Stimulated activated CD8-positive, alpha-beta memory T cell treated with anti-CD3 and anti-CD28 coated beads, Interleukin-12 subunit alpha, Interleukin-12 subunit beta, amount 100 ng/mL, for 4 hours (primary cell): ENCODE measurements at regions not wholly inside any gene's neighbourhood (a gene's known extent, or its start where the extent isn't known, plus 50 kb on each side); places are given as distances from the start of the nearest gene placed in this dataset.

Experiments
- DNase-seq: peaks from one replicate; pipeline ENCODE4 v3.0.0-alpha.2; 2020; ENCODE audit warnings: low read depth

DNA sequence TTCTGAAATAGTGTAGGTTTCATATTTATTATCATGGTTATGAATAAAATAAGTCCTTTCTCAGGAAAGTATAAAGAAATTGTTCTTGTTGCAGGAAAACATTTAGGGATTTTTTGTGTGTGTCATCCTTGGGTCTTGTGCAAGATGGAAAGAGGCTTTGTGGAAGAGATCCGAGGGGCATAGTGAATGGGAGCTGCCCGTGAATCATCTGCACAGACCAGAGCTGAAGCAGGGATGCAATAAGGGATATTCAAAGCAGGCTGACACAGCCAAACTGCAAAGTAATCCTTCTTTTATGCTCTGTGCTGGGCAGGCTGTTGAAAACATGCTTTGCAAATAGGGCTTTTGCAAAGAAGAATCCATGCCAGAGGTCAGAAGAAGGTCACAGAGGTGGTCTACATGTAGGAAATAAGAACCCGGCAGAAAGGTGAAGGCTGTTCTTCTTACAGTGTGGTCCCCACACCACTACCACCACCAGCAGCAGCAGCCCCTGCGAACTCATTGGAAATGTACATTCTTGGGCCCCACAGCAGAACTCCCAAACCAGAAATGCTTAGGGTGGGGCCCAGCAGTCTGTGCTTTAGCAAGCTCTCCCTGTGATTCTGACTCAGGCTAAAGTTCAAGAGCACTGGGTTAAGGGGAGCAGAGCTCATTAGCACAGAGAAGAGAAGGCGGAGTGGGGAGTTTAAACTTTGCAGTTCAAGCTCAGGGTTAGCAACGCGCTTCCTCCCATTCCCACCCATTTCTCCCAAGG, 237.6 kb downstream of the QKI start:
- DNase-seq = no peak

DNA sequence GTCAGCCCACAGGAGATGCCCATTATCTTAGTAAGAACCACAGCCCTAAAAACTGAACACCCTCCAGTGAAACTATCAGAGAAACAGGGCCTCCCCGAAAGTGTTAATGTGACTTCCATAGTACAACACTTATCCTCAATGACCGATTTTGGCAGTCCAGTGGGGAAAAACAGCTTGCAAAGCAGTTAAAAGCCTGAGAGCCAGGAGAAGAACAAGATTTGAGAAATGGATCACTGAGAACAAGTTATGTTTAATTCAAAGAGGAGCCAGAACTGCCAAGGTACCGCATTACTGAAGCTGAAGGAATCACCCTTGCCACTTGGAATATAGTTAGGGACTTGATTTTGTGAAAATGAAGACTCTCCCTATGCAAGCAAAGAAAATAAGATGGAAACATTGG, 236.9 kb downstream of the QKI start:
- DNase-seq = no peak

- no peak for DNase-seq
Measured at GRCh38 chr6:163648868-163649267, 234.3 kb downstream of the QKI start.

DNA sequence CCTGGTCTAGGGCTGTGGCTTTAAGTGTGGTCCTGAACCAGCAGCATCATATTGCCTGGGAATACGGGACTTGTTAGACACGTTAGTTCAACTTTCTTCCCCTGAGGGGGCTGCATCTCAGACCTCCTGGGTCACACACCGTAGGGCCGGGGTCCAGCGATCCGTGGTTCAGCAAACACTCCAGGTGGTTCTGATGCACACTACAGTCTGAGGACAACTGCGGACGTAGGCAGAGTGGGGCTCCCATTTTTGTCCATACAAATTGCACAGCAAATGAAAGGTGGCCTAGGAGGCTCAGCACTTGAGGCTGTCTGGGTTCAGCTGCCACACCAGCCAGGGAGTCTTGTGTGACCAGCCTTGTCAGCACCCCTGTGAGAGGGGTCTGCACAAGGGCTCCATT, 233.1 kb downstream of the QKI start:
- DNase-seq = no peak

- no peak for DNase-seq
Measured at GRCh38 chr6:163646866-163647265, 232.3 kb downstream of the QKI start.

- no peak for DNase-seq
Measured at GRCh38 chr6:163646133-163646532, 231.6 kb downstream of the QKI start.

GRCh38 chr6:163645560-163645959, 231.0 kb downstream of the QKI start:
- no peak for DNase-seq

DNA sequence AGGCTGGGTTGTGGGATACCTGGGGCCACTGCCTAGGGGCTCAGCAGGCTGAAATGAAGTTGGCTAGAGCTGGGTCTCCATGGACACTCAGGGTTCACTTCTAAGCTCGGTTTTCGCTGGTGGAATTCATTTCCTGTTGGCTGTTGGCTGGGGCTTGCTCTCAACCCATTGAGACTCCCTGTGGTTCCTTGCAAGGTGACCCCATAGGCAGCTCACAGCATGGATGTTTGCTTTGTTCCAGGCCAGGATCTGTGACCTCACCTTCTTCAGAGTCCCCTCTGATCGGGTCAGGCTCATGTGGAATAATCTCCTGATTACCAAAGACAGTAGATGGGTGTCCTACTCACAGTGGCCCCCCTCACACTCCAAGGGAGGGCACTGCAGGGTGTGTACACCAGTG, 229.3 kb downstream of the QKI start:
- no peak for DNase-seq

DNA sequence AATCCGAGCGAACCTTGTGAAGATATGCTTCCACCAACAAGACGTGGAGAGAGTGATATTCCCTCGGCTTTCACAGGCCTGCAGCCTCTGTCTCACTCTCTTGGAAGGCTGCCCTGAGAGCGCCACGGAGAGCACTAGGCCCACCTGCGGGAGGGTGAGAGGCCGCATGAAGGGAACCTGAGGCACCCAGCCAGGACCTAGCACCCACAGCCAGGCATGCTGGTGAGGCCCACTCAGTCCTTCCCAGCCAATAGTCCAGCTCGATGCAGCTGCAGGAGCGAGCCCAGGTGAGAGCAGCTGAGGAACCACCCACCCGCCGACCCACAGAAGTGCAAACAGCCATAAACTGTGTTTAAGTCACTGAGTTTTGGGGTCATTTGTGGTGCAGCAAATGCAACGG, 227.2 kb downstream of the QKI start:
- DNase-seq = no peak

- no peak for DNase-seq
Measured at GRCh38 chr6:163640641-163641040, 226.1 kb downstream of the QKI start.

DNA sequence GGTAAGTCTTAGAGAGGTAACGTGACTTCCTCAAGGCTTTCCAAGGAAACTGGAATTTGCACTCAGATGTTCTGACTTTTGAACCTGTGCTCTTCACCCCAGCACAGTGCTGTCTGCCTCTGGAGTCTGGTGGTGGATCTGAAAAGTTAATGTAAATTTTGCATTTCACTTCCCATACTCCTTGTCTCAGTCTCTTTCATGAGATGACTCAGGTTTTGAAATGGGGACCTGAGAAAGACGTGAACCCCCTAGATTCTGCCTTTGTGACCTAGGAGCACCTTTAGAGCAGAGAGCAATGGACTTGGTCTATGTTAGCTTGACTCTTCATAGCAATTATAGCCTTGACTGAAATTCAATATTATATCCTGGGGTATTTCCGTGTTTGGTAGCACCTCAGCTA, 223.0 kb downstream of the QKI start:
- no peak for DNase-seq

- no peak for DNase-seq
Measured at GRCh38 chr6:163635731-163636364, 221.3 kb downstream of the QKI start.

DNA sequence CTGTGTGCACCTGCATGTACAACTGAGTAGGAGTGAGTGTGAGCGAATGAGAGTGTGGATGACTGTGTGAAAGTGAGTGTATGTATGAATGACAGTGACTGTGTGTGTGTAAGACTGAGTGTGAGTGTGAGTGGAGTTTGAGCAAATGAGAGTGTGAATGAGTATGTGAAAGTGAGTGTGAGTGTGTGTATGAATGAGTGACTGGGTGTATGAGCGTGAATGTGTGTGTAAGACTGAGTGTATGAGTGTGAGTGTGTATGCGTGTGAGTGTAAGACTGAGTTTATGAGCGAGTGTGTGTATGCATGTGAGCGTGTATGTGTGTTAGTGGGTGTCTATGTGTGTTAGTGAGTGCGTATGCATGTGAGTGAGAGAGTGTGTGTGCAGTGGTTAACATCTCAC, 220.8 kb downstream of the QKI start:
- no peak for DNase-seq

DNA sequence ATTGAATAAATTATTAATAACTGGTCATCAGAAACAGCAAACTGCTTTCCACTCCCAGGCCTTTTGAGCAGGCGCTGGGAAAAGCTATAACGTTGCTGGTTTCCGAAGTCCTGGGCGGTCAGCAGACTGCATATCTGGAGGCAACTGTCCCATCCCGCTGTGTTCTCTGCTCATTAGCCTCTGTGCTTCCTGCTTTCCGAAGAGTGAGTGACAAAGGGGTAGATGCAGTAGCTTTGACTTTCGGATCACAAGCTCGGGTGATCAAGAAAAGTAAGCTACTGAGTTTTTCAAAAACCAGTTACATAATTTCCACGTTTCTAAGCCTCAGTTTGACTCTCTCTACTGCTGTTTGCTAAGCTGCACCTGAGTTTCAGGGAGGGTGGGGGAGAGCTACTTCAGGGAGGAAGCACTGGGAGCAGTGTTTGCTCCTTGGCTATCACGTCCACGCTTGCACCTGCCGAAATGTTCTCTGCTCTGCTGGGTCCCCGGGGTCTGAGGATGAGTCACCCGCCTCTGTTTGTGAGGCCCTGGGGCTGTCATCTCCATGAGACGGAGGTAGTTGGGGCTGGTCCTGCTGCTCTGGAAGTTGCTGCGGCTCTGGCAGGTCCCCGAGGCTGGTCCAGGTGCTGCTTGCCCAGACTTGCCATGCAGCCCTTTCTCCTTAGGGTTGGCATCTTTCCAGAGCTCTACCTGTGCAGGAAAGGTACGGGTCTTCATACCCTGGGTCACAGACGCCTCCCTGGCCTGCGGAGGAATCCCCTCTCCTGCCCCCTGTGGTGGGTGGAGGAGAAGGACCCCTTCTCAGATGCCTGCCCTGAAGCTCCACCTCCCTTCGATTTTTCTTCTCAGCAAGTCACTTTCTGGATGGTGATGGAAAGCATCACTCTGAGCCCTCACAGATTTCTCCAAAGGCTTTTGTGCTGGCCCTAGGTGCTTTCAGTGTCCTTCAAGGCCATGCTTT, 220.0 kb downstream of the QKI start:
- no peak for DNase-seq

GRCh38 chr6:163630991-163631390, 216.5 kb downstream of the QKI start:
- DNase-seq = no peak

- DNase-seq = no peak
Measured at GRCh38 chr6:163630572-163630971, 216.1 kb downstream of the QKI start.

- no peak for DNase-seq
Measured at GRCh38 chr6:163630096-163630495, 215.6 kb downstream of the QKI start.
